IMR-90 (cell line): ENCODE measurements at regions not wholly inside any gene's neighbourhood (a gene's known extent, or its start where the extent isn't known, plus 50 kb on each side); places are given as distances from the start of the nearest gene placed in this dataset.

ENCODE experiments used
- ATAC-seq: fragments of 200-7000 bp; cut with Tn5 transposase; 2 replicates; pipeline ENCODE4 v1.9.1; 2020; ENCODE audit warnings: low read depth, mild to moderate bottlenecking, moderate library complexity
- BruUV-seq: library from RNA; stranded (reverse); fragments of 400-500 nt; replicated peaks from 2 replicates; lab custom pipeline; 2021; lab: Mats Ljungman, UMichigan
- CTCF ChIA-PET: fragments of 300-600 bp; formaldehyde crosslinking; extraction: SDS; loops from one replicate; lab custom pipeline; 2021; ENCODE audit warnings: antibody characterized with exemption; lab: Yijun Ruan, JAX
- POLR2A ChIA-PET: fragments of 300-600 bp; sonication (Branson Sonifier 250); formaldehyde crosslinking; loops from one replicate; lab custom pipeline; 2022; ENCODE audit warnings: antibody characterized with exemption; ENCODE audit not compliant: unreplicated experiment; lab: Charles Lee
- DNase-seq: peaks from one replicate; pipeline ENCODE4 v3.0.0; 2013
- H2AFZ ChIP-seq: replicated peaks from 2 replicates; pipeline ENCODE3; 2013; ENCODE audit warnings: low read length, mild to moderate bottlenecking; ENCODE audit not compliant: poor library complexity
- H2AK5ac ChIP-seq: 2 replicates; pipeline ENCODE4 v1.6.1; 2013; ENCODE audit warnings: low read depth, low read length, inconsistent platforms
- H2AK9ac ChIP-seq: replicated peaks from 2 replicates; pipeline ENCODE3; 2013; ENCODE audit warnings: mild to moderate bottlenecking, low read depth, low read length, moderate library complexity; ENCODE audit not compliant: poor library complexity
- H2BK120ac ChIP-seq: 2 replicates; pipeline ENCODE4 v1.6.1; 2013; ENCODE audit warnings: low read depth, low read length, inconsistent platforms
- H2BK15ac ChIP-seq: 3 replicates; pipeline ENCODE4 v1.6.1; 2013; ENCODE audit warnings: low read depth, low read length, inconsistent platforms
- H2BK20ac ChIP-seq: 2 replicates; pipeline ENCODE4 v1.6.1; 2013; ENCODE audit warnings: low read depth, mild to moderate bottlenecking, inconsistent platforms, low read length, moderate library complexity
- H2BK5ac ChIP-seq: 2 replicates; pipeline ENCODE4 v1.6.1; 2013; ENCODE audit warnings: mild to moderate bottlenecking, low read depth, low read length, inconsistent platforms; ENCODE audit not compliant: poor library complexity, severe bottlenecking
- H3K14ac ChIP-seq: replicated peaks from 2 replicates; pipeline ENCODE4 v1.6.1; 2013; ENCODE audit warnings: low read depth, low read length, inconsistent platforms
- H3K18ac ChIP-seq: 2 replicates; pipeline ENCODE4 v1.6.1; 2013; ENCODE audit warnings: low read depth, low read length, control low read depth
- H3K23ac ChIP-seq: 2 replicates; pipeline ENCODE4 v1.6.1; 2013; ENCODE audit warnings: low read depth, low read length, inconsistent platforms
- H3K27ac ChIP-seq: 2 replicates; pipeline ENCODE4 v1.5.1; 2013; ENCODE audit warnings: mild to moderate bottlenecking, control low read depth, low read length; ENCODE audit not compliant: insufficient read depth
- H3K27me3 ChIP-seq: 2 replicates; pipeline ENCODE4 v1.6.1; 2013; ENCODE audit warnings: low read length; ENCODE audit not compliant: control insufficient read depth, insufficient read depth
- H3K36me3 ChIP-seq: 2 replicates; pipeline ENCODE4 v1.6.1; 2013; ENCODE audit warnings: low read length, mixed read lengths; ENCODE audit not compliant: control insufficient read depth, insufficient read depth
- H3K4ac ChIP-seq: 2 replicates; pipeline ENCODE4 v1.6.1; 2013; ENCODE audit warnings: low read depth, low read length, inconsistent platforms
- H3K4me1 ChIP-seq: 2 replicates; pipeline ENCODE4 v1.6.1; 2013; ENCODE audit warnings: low read length, mixed read lengths; ENCODE audit not compliant: control insufficient read depth, insufficient read depth
- H3K4me2 ChIP-seq: 2 replicates; pipeline ENCODE4 v1.6.1; 2013; ENCODE audit warnings: low read depth, mild to moderate bottlenecking, control low read depth, low read length, moderate library complexity
- H3K4me3 ChIP-seq: 2 replicates; pipeline ENCODE4 v1.5.1; 2013; ENCODE audit warnings: low read depth, mild to moderate bottlenecking, control low read depth, low read length, moderate library complexity; ENCODE audit not compliant: insufficient read depth
- H3K56ac ChIP-seq: 2 replicates; pipeline ENCODE4 v1.6.1; 2013; ENCODE audit warnings: low read length, inconsistent platforms; ENCODE audit not compliant: insufficient read depth; ENCODE audit errors: extremely low read depth
- H3K79me1 ChIP-seq, 2 experiments: 2 replicates each; pipeline ENCODE4 v1.6.1; 2013; ENCODE audit warnings: low read length in 2 of 2, inconsistent platforms in 1 of 2, low read depth in 1 of 2
- H3K9ac ChIP-seq: 2 replicates; pipeline ENCODE4 v1.6.1; 2013; ENCODE audit warnings: low read depth, low read length, control low read depth
- H3K9me1 ChIP-seq: 2 replicates; pipeline ENCODE4 v1.6.1; 2013; ENCODE audit warnings: low read length, inconsistent platforms; ENCODE audit not compliant: insufficient read depth
- H3K9me3 ChIP-seq: 2 replicates; pipeline ENCODE4 v1.6.1; 2013; ENCODE audit warnings: low read length; ENCODE audit not compliant: control insufficient read depth, insufficient read depth
- H4K20me1 ChIP-seq: 2 replicates; pipeline ENCODE4 v1.6.1; 2013; ENCODE audit warnings: low read length, inconsistent platforms; ENCODE audit not compliant: insufficient read depth
- H4K5ac ChIP-seq: 2 replicates; pipeline ENCODE4 v1.6.1; 2013; ENCODE audit warnings: mild to moderate bottlenecking, low read depth, low read length, control low read depth
- H4K8ac ChIP-seq, 2 experiments: 2 replicates each; pipeline ENCODE4 v1.6.1; 2013; ENCODE audit warnings: low read depth in 2 of 2, low read length in 2 of 2, control low read depth in 1 of 2, inconsistent platforms in 1 of 2
- H4K91ac ChIP-seq: 2 replicates; pipeline ENCODE4 v1.6.1; 2013; ENCODE audit warnings: low read depth, low read length, inconsistent platforms; ENCODE audit not compliant: insufficient read depth
- CHD1 ChIP-seq: IDR thresholded peaks from 2 replicates; pipeline ENCODE4 v1.6.1; 2012; ENCODE audit warnings: low read depth, low read length, improper control_type of control experiment
- CTCF ChIP-seq: conservative IDR thresholded peaks from 2 replicates; pipeline ENCODE4 v1.5.1; 2012; ENCODE audit warnings: mild to moderate bottlenecking, low read depth, low read length, improper control_type of control experiment
- MAFK ChIP-seq: IDR thresholded peaks from 2 replicates; pipeline ENCODE4 v1.6.1; 2012; ENCODE audit warnings: low read depth, low read length, improper control_type of control experiment
- MAZ ChIP-seq: IDR thresholded peaks from 2 replicates; pipeline ENCODE4 v1.6.1; 2012; ENCODE audit warnings: low read depth, mild to moderate bottlenecking, low read length, improper control_type of control experiment, moderate library complexity, borderline replicate concordance
- MXI1 ChIP-seq: IDR thresholded peaks from 2 replicates; pipeline ENCODE4 v1.6.1; 2012; ENCODE audit warnings: low read depth, mild to moderate bottlenecking, low read length, moderate library complexity, borderline replicate concordance
- NFE2L2 ChIP-seq: fragments of 150-350 bp; IDR thresholded peaks from 2 replicates; pipeline ENCODE4 v1.6.1; 2016; ENCODE audit warnings: low read depth, mild to moderate bottlenecking, low read length
- RFX5 ChIP-seq: IDR thresholded peaks from 2 replicates; pipeline ENCODE4 v1.8.0; 2012; ENCODE audit warnings: low read depth, mild to moderate bottlenecking, low read length, moderate library complexity
- USF2 ChIP-seq: fragments of 150-350 bp; IDR thresholded peaks from 2 replicates; pipeline ENCODE4 v1.6.1; 2017; ENCODE audit warnings: mild to moderate bottlenecking, antibody characterized with exemption, low read length, low read depth
- dilution Hi-C: fragments of 300-500 bp; cut with HindIII; formaldehyde crosslinking; loops from one replicate; pipeline ENCODE4 v1.14.3; 2018; ENCODE audit warnings: low sequenced_read_pairs; ENCODE audit not compliant: unreplicated experiment
- in situ Hi-C: fragments of 300-500 bp; cut with MboI; formaldehyde crosslinking; loops from 3 replicates; pipeline ENCODE4 v1.14.3; 2019; ENCODE audit warnings: low sequenced_read_pairs, inconsistent platforms, mixed read lengths
- intact Hi-C: fragments of 100-400 bp; cut with micrococcal nuclease; formaldehyde crosslinking; loops from 2 replicates; pipeline ENCODE4 v1.10.0; 2022

GRCh38 chr10:4556527-4556926 lies 269.5 kb upstream of the AKR1E2 start:
- no peak overlapping the region for H2BK5ac ChIP-seq
- TF ChIP-seq NFE2L2 = no peak
- TF ChIP-seq MXI1 = no peak
- no peak for TF ChIP-seq USF2
- no peak for TF ChIP-seq RFX5
- TF ChIP-seq CTCF = no peak
- no peak for TF ChIP-seq MAFK
- no peak for TF ChIP-seq CHD1
- no peak for TF ChIP-seq MAZ
- ChIA-PET CTCF (no interaction called here), POLR2A (no interaction called here)
- H3K9ac ChIP-seq = no peak overlapping the region
- no peak overlapping the region for H4K8ac ChIP-seq
- no peaks in the 10 kb centered on the region for H3K27me3 ChIP-seq
- H3K23ac ChIP-seq = no peak overlapping the region
- H2AFZ ChIP-seq = no peak overlapping the region
- no peaks in the 10 kb centered on the region for H3K79me1 ChIP-seq
- no peaks in the 10 kb centered on the region for H3K9me3 ChIP-seq
- H2BK20ac ChIP-seq = no peak overlapping the region
- no peak overlapping the region for H2AK5ac ChIP-seq
- no peak overlapping the region for H3K27ac ChIP-seq
- H3K14ac ChIP-seq = no peak overlapping the region
- H3K4me3 ChIP-seq = no peak overlapping the region
- no peak overlapping the region for H4K5ac ChIP-seq
- no peak overlapping the region for H3K18ac ChIP-seq
- in situ Hi-C loops (no loop called here), intact Hi-C loops (no loop called here), dilution Hi-C loops (no loop called here)
- no peak overlapping the region for H4K91ac ChIP-seq
- no peaks in the 10 kb centered on the region for H3K4me1 ChIP-seq
- no peaks in the 10 kb centered on the region for H4K20me1 ChIP-seq
- H3K4me2 ChIP-seq = no peak overlapping the region
- H3K56ac ChIP-seq = no peak overlapping the region
- H2BK15ac ChIP-seq = no peak overlapping the region
- no peak overlapping the region for H3K4ac ChIP-seq
- ATAC-seq (no peak), DNase-seq (no peak)
- H2AK9ac ChIP-seq = no peak overlapping the region
- H2BK120ac ChIP-seq = no peak overlapping the region
- BruUV-seq = no TSS peak
- no peaks in the 10 kb centered on the region for H3K36me3 ChIP-seq
- H3K9me1 ChIP-seq = no peaks in the 10 kb centered on the region
